ENCODE measurements at regions not wholly inside any gene's neighbourhood (a gene's known extent, or its start where the extent isn't known, plus 50 kb on each side); places are given as distances from the start of the nearest gene placed in this dataset.

- TF ChIP-seq CTCF (conservative IDR thresholded peaks at IDR 0.05 in 1 of 2, IDR thresholded peaks at IDR 0.05 in 1 of 2; ENCODE audit: low read depth in 1 of 2, low read length in 2 of 2) (no peak), EZH2 (IDR thresholded peaks at IDR 0.05; ENCODE audit: low read length, missing control alignments) (no peak)
These were observed 1050.0 kb upstream of the CDH10 start for GRCh38 chr5:25694801-25695200.

Data from fibroblast of lung (primary cell).